SK-N-MC (cell line): ENCODE measurements at regions not wholly inside any gene's neighbourhood (a gene's known extent, or its start where the extent isn't known, plus 50 kb on each side); places are given as distances from the start of the nearest gene placed in this dataset.

ENCODE experiments used
- EZH2 ChIP-seq: fragments of 200-600 bp; sonication (generic); IDR thresholded peaks from one replicate; pipeline ENCODE4 v1.6.1; 2017; ENCODE audit warnings: antibody characterized with exemption
- POLR2AphosphoS5 ChIP-seq: IDR thresholded peaks from 2 replicates; pipeline ENCODE4 v1.6.1; 2012; ENCODE audit warnings: mild to moderate bottlenecking, low read depth, low read length, borderline replicate concordance

DNA sequence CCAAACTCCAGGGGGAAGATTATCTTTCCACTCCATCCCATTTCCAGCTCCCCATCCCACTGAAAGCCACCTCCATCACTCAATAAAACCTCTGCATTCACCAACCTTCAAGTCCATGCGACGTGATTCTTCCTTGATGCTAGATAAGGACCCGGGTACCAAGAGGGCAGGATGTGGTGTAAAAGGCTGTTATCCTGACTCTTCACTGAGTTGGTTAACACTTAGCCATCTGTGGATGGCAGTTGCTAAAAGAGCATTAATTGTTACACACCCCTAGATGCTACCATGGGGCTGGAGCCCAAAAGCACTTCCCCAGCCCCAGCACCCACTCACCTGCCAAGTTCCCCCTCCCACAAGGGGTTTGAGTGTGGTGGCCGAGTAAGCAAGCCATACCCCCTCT is 53.4 kb upstream of the DPP10 start:
- TF ChIP-seq EZH2: no peak
- TF ChIP-seq POLR2AphosphoS5: no peak
